GM19324 (cell line): ENCODE measurements at regions not wholly inside any gene's neighbourhood (a gene's known extent, or its start where the extent isn't known, plus 50 kb on each side); places are given as distances from the start of the nearest gene placed in this dataset.

ENCODE experiments used
- ATAC-seq: cut with Tn5 transposase; IDR thresholded peaks from one replicate; pipeline ENCODE4 v1.9.1; 2021; ENCODE audit warnings: mild to moderate bottlenecking, moderate library complexity; ENCODE audit not compliant: unreplicated experiment, low FRiP score

GRCh38 chr6:19432966-19433498, 404.1 kb upstream of the ID4 start:
- ATAC-seq, result no peak

GRCh38 chr6:19434065-19434464, 403.1 kb upstream of the ID4 start:
- ATAC-seq, result no peak

GRCh38 chr6:19435755-19436154, 401.4 kb upstream of the ID4 start:
- no peak for ATAC-seq

- ATAC-seq, result no peak
Measured at GRCh38 chr6:19438566-19439353, 398.4 kb upstream of the ID4 start.

- no peak for ATAC-seq
Measured at GRCh38 chr6:19440531-19440930, 396.6 kb upstream of the ID4 start.

GRCh38 chr6:19443411-19443810, 393.8 kb upstream of the ID4 start:
- ATAC-seq, result no peak

GRCh38 chr6:19444041-19444440, 393.1 kb upstream of the ID4 start:
- no peak for ATAC-seq

- ATAC-seq, result no peak
Measured at GRCh38 chr6:19444481-19444880, 392.7 kb upstream of the ID4 start.

GRCh38 chr6:19446570-19446969, 390.6 kb upstream of the ID4 start:
- no peak for ATAC-seq

- ATAC-seq, result no peak
Measured at GRCh38 chr6:19450651-19451050, 386.5 kb upstream of the ID4 start.

- no peak for ATAC-seq
Measured at GRCh38 chr6:19452495-19452894, 384.7 kb upstream of the ID4 start.

GRCh38 chr6:19454001-19454720, 383.0 kb upstream of the ID4 start:
- no peak for ATAC-seq

- no peak for ATAC-seq
Measured at GRCh38 chr6:19454721-19455392, 382.3 kb upstream of the ID4 start.

GRCh38 chr6:19463250-19463649, 373.9 kb upstream of the ID4 start:
- ATAC-seq, result no peak

GRCh38 chr6:19463925-19464324, 373.2 kb upstream of the ID4 start:
- ATAC-seq, result no peak

GRCh38 chr6:19465256-19465655, 371.9 kb upstream of the ID4 start:
- ATAC-seq, result no peak

- ATAC-seq, result no peak
Measured at GRCh38 chr6:19465760-19466159, 371.4 kb upstream of the ID4 start.

- ATAC-seq, result no peak
Measured at GRCh38 chr6:19470333-19470732, 366.8 kb upstream of the ID4 start.

GRCh38 chr6:19472153-19472552, 365.0 kb upstream of the ID4 start:
- ATAC-seq, result no peak

GRCh38 chr6:19472850-19473249, 364.3 kb upstream of the ID4 start:
- no peak for ATAC-seq

- ATAC-seq, result no peak
Measured at GRCh38 chr6:19477563-19477962, 359.6 kb upstream of the ID4 start.
